Trophoblast cell (in vitro differentiated cells and primary cell): ENCODE measurements at regions not wholly inside any gene's neighbourhood (a gene's known extent, or its start where the extent isn't known, plus 50 kb on each side); places are given as distances from the start of the nearest gene placed in this dataset.
A peak's percentile ranks its signal among the peaks of the same experiment; 100 is the strongest.

Experiments used
- DNase-seq, 2 donors: peaks; one replicate each; pipeline ENCODE4 v3.0.0-alpha.2; 2016
- H2AFZ ChIP-seq: 2 replicates; pipeline ENCODE4 v1.6.1; 2013; ENCODE audit warnings: low read length, moderate library complexity, mild to moderate bottlenecking; ENCODE audit not compliant: insufficient read depth, poor library complexity
- H2AK5ac ChIP-seq: 2 replicates; pipeline ENCODE4 v1.6.1; 2013; ENCODE audit warnings: mild to moderate bottlenecking, low read length
- H2BK120ac ChIP-seq: 2 replicates; pipeline ENCODE4 v1.6.1; 2013; ENCODE audit warnings: low read length, mild to moderate bottlenecking, moderate library complexity; ENCODE audit not compliant: insufficient read depth, poor library complexity
- H2BK12ac ChIP-seq: 2 replicates; pipeline ENCODE4 v1.6.1; 2013; ENCODE audit warnings: mild to moderate bottlenecking, low read length, moderate library complexity
- H2BK5ac ChIP-seq: 2 replicates; pipeline ENCODE4 v1.6.1; 2013; ENCODE audit warnings: low read length, low read depth, moderate library complexity, mild to moderate bottlenecking; ENCODE audit not compliant: poor library complexity
- H3K14ac ChIP-seq: 2 replicates; pipeline ENCODE4 v1.6.1; 2013; ENCODE audit warnings: mild to moderate bottlenecking, low read length
- H3K18ac ChIP-seq: 2 replicates; pipeline ENCODE4 v1.6.1; 2013; ENCODE audit warnings: mild to moderate bottlenecking, low read length
- H3K23ac ChIP-seq: 2 replicates; pipeline ENCODE4 v1.6.1; 2013; ENCODE audit warnings: low read length
- H3K27ac ChIP-seq: 2 replicates; pipeline ENCODE4 v1.5.1; 2013; ENCODE audit warnings: low read depth, mild to moderate bottlenecking, inconsistent platforms, low read length, moderate library complexity
- H3K27me3 ChIP-seq: 2 replicates; pipeline ENCODE4 v1.6.1; 2013; ENCODE audit warnings: inconsistent platforms, mild to moderate bottlenecking, low read length, moderate library complexity; ENCODE audit not compliant: insufficient read depth
- H3K36me3 ChIP-seq, 2 experiments: 1 replicate in 1 of 2; 2 replicates in 1 of 2; pipeline ENCODE4 v1.6.1; 2013; ENCODE audit warnings: low read length in 2 of 2, mild to moderate bottlenecking in 2 of 2, moderate library complexity in 1 of 2; ENCODE audit not compliant: insufficient read depth in 2 of 2, control insufficient read depth in 1 of 2
- H3K4ac ChIP-seq: 2 replicates; pipeline ENCODE4 v1.6.1; 2013; ENCODE audit warnings: low read depth, mild to moderate bottlenecking, low read length, moderate library complexity
- H3K4me1 ChIP-seq, 2 experiments: 1 replicate in 1 of 2; 2 replicates in 1 of 2; pipeline ENCODE4 v1.6.1; 2013; ENCODE audit warnings: low read length in 2 of 2, mild to moderate bottlenecking in 2 of 2, moderate library complexity in 1 of 2; ENCODE audit not compliant: insufficient read depth in 2 of 2, control insufficient read depth in 1 of 2
- H3K4me2 ChIP-seq: 2 replicates; pipeline ENCODE4 v1.6.1; 2013; ENCODE audit warnings: inconsistent platforms, mild to moderate bottlenecking, low read length, moderate library complexity
- H3K4me3 ChIP-seq: 2 replicates; pipeline ENCODE4 v1.5.1; 2013; ENCODE audit warnings: mild to moderate bottlenecking, low read depth, low read length, inconsistent platforms
- H3K79me1 ChIP-seq: one replicate; pipeline ENCODE4 v1.6.1; 2013; ENCODE audit warnings: low read length
- H3K79me2 ChIP-seq: 2 replicates; pipeline ENCODE4 v1.6.1; 2013; ENCODE audit warnings: low read length, mild to moderate bottlenecking; ENCODE audit not compliant: control insufficient read depth, insufficient read depth, poor library complexity
- H3K9ac ChIP-seq: 2 replicates; pipeline ENCODE4 v1.6.1; 2013; ENCODE audit warnings: mild to moderate bottlenecking, low read length
- H3K9me3 ChIP-seq: 2 replicates; pipeline ENCODE4 v1.6.1; 2013; ENCODE audit warnings: low read depth, mild to moderate bottlenecking, control low read depth, inconsistent platforms, low read length; ENCODE audit not compliant: insufficient read depth
- H4K12ac ChIP-seq: 2 replicates; pipeline ENCODE4 v1.6.1; 2013; ENCODE audit warnings: low read depth, mild to moderate bottlenecking, low read length, moderate library complexity
- H4K8ac ChIP-seq: 2 replicates; pipeline ENCODE4 v1.6.1; 2013; ENCODE audit warnings: low read depth, mild to moderate bottlenecking, low read length, moderate library complexity
- H4K91ac ChIP-seq: one replicate; pipeline ENCODE4 v1.6.1; 2013; ENCODE audit warnings: low read depth, mild to moderate bottlenecking, low read length, moderate library complexity
- WGBS: extraction: QIAGEN DNeasy Blood & Tissue Kit; methylation state at CpG from one replicate; pipeline ENCODE4 v1.1.7; 2013; ENCODE audit warnings: missing lambda C conversion rate; ENCODE audit not compliant: insufficient read length, insufficient coverage; ENCODE audit errors: extremely low coverage; 5-methylcytosine and 5-hydroxymethylcytosine counted together

DNA sequence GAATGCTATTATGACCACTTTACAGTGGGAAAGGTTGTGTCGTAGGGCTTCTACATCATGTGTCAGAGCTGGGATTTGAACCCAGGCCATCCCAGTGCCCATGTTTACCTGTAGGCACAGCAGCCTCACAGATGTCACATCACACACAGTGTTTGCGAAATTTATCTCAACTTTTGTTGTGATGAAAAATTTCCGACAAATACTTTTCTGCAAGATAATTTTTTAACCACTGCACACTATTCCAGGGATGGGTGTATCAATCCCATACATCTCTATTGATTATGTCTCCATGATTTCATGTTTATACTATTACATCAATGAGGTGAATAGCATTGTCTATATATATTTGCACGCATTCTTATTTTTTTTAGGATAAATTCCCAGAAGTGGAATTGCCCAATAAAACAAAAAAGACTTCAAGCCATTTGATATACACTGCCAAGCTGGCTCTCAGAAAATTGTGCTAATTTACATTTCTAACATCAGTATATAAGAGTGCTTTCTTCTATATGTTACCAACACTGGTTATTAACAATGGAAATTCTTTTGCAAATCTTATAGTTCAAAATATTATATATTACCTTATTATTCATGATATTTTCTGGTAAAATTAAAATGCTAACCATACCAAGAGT is 189.1 kb upstream of the ZNF217 start:
- H3K36me3 ChIP-seq, result no peaks in the 10 kb centered on the region
- no peak overlapping the region for H2AFZ ChIP-seq
- H3K27me3 ChIP-seq, result no peaks in the 10 kb centered on the region
- no peak overlapping the region for H2BK120ac ChIP-seq
- H4K8ac ChIP-seq, result no peak overlapping the region
- H3K4me3 ChIP-seq, result no peak overlapping the region
- no peak overlapping the region for H3K14ac ChIP-seq
- H2BK12ac ChIP-seq, result no peak overlapping the region
- H3K79me2 ChIP-seq, result no peaks in the 10 kb centered on the region
- no CpG with 5 or more reads among the region's 4 CpGs for WGBS
- no peak overlapping the region for H3K23ac ChIP-seq
- DNase-seq, result no peak
- no peak overlapping the region for H3K27ac ChIP-seq
- H3K4me2 ChIP-seq, result no peak overlapping the region
- H4K91ac ChIP-seq, result no peak overlapping the region
- H3K4me1 ChIP-seq, result peaks cover 3% of the 10 kb centered on the region in 2 experiments
- no peaks in the 10 kb centered on the region for H3K9me3 ChIP-seq
- peaks cover 2% of the 10 kb centered on the region for H3K79me1 ChIP-seq
- H2AK5ac ChIP-seq, result no peak overlapping the region
- no peak overlapping the region for H3K9ac ChIP-seq
- no peak overlapping the region for H3K4ac ChIP-seq
- no peak overlapping the region for H4K12ac ChIP-seq
- H2BK5ac ChIP-seq, result no peak overlapping the region
- no peak overlapping the region for H3K18ac ChIP-seq

DNA sequence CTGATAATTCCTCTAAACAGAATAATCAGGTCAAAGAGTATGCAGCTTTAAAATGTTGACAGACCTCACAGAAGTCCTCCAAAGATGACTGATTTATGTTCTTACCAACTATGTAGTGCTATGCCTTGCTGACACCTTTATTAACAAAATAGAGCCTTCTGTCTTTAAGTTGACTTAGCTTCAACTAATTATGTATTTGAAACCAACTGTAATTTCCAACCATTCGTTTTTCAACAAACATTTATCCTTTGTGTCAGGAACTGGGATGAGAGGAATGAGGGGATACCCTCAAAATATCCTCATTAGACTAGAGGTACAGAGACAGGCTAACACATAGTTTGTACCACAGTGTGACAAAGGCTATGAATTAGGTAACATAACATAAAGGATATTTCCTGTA is 186.2 kb upstream of the ZNF217 start:
- H3K9me3 ChIP-seq, result no peaks in the 10 kb centered on the region
- H3K4me2 ChIP-seq, result no peak overlapping the region
- no CpG with 5 or more reads among the region's 1 CpG for WGBS
- no peak overlapping the region for H3K14ac ChIP-seq
- H3K4ac ChIP-seq, result no peak overlapping the region
- no peak overlapping the region for H4K91ac ChIP-seq
- no peak overlapping the region for H3K27ac ChIP-seq
- H3K18ac ChIP-seq, result no peak overlapping the region
- no peak overlapping the region for H3K23ac ChIP-seq
- no peak overlapping the region for H4K12ac ChIP-seq
- H3K4me3 ChIP-seq, result no peak overlapping the region
- no peak overlapping the region for H4K8ac ChIP-seq
- no peak overlapping the region for H3K9ac ChIP-seq
- no peak overlapping the region for H2BK12ac ChIP-seq
- no peak for DNase-seq
- H3K79me1 ChIP-seq, result peaks cover 2% of the 10 kb centered on the region
- no peak overlapping the region for H2AFZ ChIP-seq
- H3K4me1 ChIP-seq, result no peaks in the 10 kb centered on the region
- no peaks in the 10 kb centered on the region for H3K36me3 ChIP-seq
- no peak overlapping the region for H2BK5ac ChIP-seq
- H2BK120ac ChIP-seq, result no peak overlapping the region
- H3K27me3 ChIP-seq, result no peaks in the 10 kb centered on the region
- no peaks in the 10 kb centered on the region for H3K79me2 ChIP-seq
- no peak overlapping the region for H2AK5ac ChIP-seq

DNA sequence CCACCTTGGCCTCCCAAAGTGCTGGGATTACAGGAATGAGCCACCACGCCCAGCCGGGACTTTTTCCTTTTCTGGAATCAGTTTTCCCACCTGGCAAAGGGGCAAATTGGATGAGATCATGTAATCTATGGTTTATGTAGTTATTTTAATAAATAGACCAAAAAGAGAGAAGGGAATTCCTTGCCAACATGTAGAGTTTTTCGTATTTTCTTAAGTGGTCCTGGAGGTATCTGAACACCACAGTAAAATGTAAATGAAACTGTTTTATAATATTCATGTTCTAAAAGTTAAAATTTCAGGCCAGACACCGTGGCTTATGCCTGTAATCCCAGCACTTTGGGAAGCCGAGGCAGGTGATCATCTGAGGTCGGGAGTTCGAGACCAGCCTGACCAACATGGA is 185.1 kb upstream of the ZNF217 start:
- H3K4ac ChIP-seq, result no peak overlapping the region
- no peak overlapping the region for H3K4me2 ChIP-seq
- WGBS, result no CpG with 5 or more reads among the region's 7 CpGs
- no peak overlapping the region for H3K14ac ChIP-seq
- H3K18ac ChIP-seq, result no peak overlapping the region
- no peak overlapping the region for H4K12ac ChIP-seq
- no peak overlapping the region for H3K4me3 ChIP-seq
- no peaks in the 10 kb centered on the region for H3K27me3 ChIP-seq
- peak overlapping the region; percentile 40 for H2BK12ac ChIP-seq
- H3K79me2 ChIP-seq, result no peaks in the 10 kb centered on the region
- H3K9me3 ChIP-seq, result no peaks in the 10 kb centered on the region
- DNase-seq, result no peak
- H3K27ac ChIP-seq, result no peak overlapping the region
- H2AK5ac ChIP-seq, result no peak overlapping the region
- no peak overlapping the region for H3K23ac ChIP-seq
- H2AFZ ChIP-seq, result no peak overlapping the region
- peak overlapping the region; percentile 38 for H4K8ac ChIP-seq
- H4K91ac ChIP-seq, result peak overlapping the region; percentile 37
- H3K36me3 ChIP-seq, result no peaks in the 10 kb centered on the region
- no peak overlapping the region for H3K9ac ChIP-seq
- peaks cover 2% of the 10 kb centered on the region for H3K79me1 ChIP-seq
- H2BK120ac ChIP-seq, result peak overlapping the region; percentile 60
- H3K4me1 ChIP-seq, result no peaks in the 10 kb centered on the region
- no peak overlapping the region for H2BK5ac ChIP-seq

DNA sequence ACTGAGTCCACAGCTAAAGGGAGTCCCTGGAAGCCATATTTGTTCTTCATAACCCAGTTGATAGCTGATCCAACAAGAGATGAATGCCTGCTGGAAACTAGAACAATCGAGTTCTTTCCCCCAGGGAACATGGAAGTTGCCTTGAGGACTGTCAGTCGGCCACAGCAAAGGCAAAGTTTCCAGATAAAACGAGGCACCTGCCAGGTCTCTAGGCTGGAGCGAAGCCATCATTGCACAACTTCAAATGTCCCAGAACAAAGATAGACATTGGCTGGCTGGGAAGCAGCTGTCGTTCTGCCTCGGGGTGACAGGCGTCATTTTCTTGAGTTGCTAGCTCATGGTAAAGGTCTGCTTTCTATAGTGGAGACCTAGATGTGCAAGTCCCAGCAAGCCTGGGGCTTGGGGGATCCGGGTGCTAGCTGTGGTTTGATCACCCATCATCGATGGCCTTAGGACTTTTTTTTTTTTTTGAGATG is 184.4 kb upstream of the ZNF217 start:
- H3K79me2 ChIP-seq, result no peaks in the 10 kb centered on the region
- no peak overlapping the region for H2AK5ac ChIP-seq
- DNase-seq, result peak; percentile 11 to 57
- no peak overlapping the region for H3K4ac ChIP-seq
- H3K4me2 ChIP-seq, result no peak overlapping the region
- no peak overlapping the region for H2BK120ac ChIP-seq
- no CpG with 5 or more reads among the region's 9 CpGs for WGBS
- no peak overlapping the region for H3K23ac ChIP-seq
- no peak overlapping the region for H4K91ac ChIP-seq
- no peak overlapping the region for H2BK5ac ChIP-seq
- no peak overlapping the region for H3K14ac ChIP-seq
- H3K79me1 ChIP-seq, result peaks cover 2% of the 10 kb centered on the region
- no peak overlapping the region for H3K27ac ChIP-seq
- no peaks in the 10 kb centered on the region for H3K9me3 ChIP-seq
- no peak overlapping the region for H3K9ac ChIP-seq
- no peaks in the 10 kb centered on the region for H3K36me3 ChIP-seq
- H4K12ac ChIP-seq, result no peak overlapping the region
- H2BK12ac ChIP-seq, result no peak overlapping the region
- no peak overlapping the region for H3K18ac ChIP-seq
- no peaks in the 10 kb centered on the region for H3K4me1 ChIP-seq
- no peak overlapping the region for H2AFZ ChIP-seq
- H3K27me3 ChIP-seq, result no peaks in the 10 kb centered on the region
- H4K8ac ChIP-seq, result no peak overlapping the region
- H3K4me3 ChIP-seq, result no peak overlapping the region
